PFSK-1 (cell line): ENCODE measurements at regions not wholly inside any gene's neighbourhood (a gene's known extent, or its start where the extent isn't known, plus 50 kb on each side); places are given as distances from the start of the nearest gene placed in this dataset.

ENCODE experiments used
- FOXP2 ChIP-seq: optimal IDR thresholded peaks from 2 replicates; pipeline ENCODE3; 2011; ENCODE audit warnings: borderline replicate concordance, control low read depth, inconsistent platforms; ENCODE audit not compliant: insufficient read depth; ENCODE audit errors: extremely low read length, extremely low read depth
- POLR2AphosphoS5 ChIP-seq: IDR thresholded peaks from 2 replicates; pipeline ENCODE4 v1.6.1; 2012; ENCODE audit warnings: low read depth, mild to moderate bottlenecking, control low read depth, low read length, moderate library complexity
- REST ChIP-seq, 2 experiments: IDR thresholded peaks; 2 replicates each; pipeline versions ENCODE4 v1.6.1 to v1.8.0; 2011 to 2012; ENCODE audit warnings: low read depth in 2 of 2, low read length in 2 of 2, control low read depth in 1 of 2, inconsistent platforms in 1 of 2, mild to moderate bottlenecking in 1 of 2, moderate library complexity in 1 of 2; ENCODE audit not compliant: insufficient read depth in 1 of 2
- SIN3A ChIP-seq: IDR thresholded peaks from 2 replicates; pipeline ENCODE4 v1.6.1; 2012; ENCODE audit warnings: mild to moderate bottlenecking, low read length, moderate library complexity, borderline replicate concordance; ENCODE audit not compliant: insufficient read depth
- TAF1 ChIP-seq: IDR thresholded peaks from 2 replicates; pipeline ENCODE4 v1.6.1; 2012; ENCODE audit warnings: low read length, control low read depth, borderline replicate concordance; ENCODE audit not compliant: insufficient read depth

DNA sequence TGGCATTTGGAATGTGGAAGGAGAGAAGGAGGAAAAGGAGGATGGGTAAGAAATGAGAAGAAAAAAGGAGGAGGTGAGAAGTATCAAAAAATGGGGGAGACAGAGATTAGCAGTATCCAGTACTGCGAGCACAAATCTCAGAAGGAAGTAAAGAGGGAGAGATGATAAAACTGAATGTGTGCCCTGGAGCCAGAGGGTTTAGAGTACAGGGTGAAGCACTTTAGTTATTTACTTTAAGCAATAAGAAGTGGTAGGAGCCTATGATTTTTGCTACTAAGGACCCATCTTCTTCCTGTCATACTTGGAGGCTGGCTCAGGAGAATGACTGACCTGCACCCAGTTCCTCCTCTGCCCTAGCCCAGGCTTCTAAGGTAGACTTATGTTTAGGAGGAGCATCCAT, 94.9 kb downstream of the ADRB2 start:
- no peak for TF ChIP-seq POLR2AphosphoS5
- no peak for TF ChIP-seq REST (IDR thresholded peaks at IDR 0.05; ENCODE audit: insufficient read depth in 1 of 2, low read depth in 2 of 2, low read length in 2 of 2)
- TF ChIP-seq TAF1 = no peak
- no peak for TF ChIP-seq SIN3A
- TF ChIP-seq FOXP2 = no peak

GRCh38 chr5:148922606-148923005, 96.2 kb downstream of the ADRB2 start:
- no peak for TF ChIP-seq FOXP2
- TF ChIP-seq TAF1 = no peak
- no peak for TF ChIP-seq REST (IDR thresholded peaks at IDR 0.05; ENCODE audit: insufficient read depth in 1 of 2, low read depth in 2 of 2, low read length in 2 of 2)
- no peak for TF ChIP-seq POLR2AphosphoS5
- no peak for TF ChIP-seq SIN3A

DNA sequence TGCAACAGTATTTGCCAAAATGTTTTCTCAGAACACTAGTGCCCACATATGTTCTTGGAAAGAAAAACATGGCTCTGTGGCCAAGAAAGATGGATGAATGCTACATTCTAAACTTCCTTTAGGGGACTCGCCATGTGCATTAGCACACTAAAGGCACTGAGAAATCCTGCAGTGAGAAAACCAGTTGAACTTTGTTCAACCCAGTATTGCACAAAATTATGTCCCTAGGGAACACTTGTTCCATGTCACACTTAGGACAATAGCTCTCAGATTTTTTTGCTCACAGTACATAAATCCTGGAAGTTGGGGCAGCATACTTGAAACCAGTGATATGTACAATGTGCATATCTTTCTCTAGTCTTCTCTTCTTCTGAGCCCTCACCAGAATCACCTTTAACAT, 96.6 kb downstream of the ADRB2 start:
- TF ChIP-seq TAF1 = no peak
- TF ChIP-seq POLR2AphosphoS5 = no peak
- TF ChIP-seq SIN3A = no peak
- no peak for TF ChIP-seq FOXP2
- TF ChIP-seq REST (IDR thresholded peaks at IDR 0.05; ENCODE audit: insufficient read depth in 1 of 2, low read depth in 2 of 2, low read length in 2 of 2) = no peak

GRCh38 chr5:148924817-148925216, 98.4 kb downstream of the ADRB2 start:
- TF ChIP-seq SIN3A = no peak
- TF ChIP-seq REST (IDR thresholded peaks at IDR 0.05; ENCODE audit: insufficient read depth in 1 of 2, low read depth in 2 of 2, low read length in 2 of 2) = no peak
- no peak for TF ChIP-seq POLR2AphosphoS5
- TF ChIP-seq FOXP2 = no peak

- TF ChIP-seq REST (IDR thresholded peaks at IDR 0.05; ENCODE audit: insufficient read depth in 1 of 2, low read depth in 2 of 2, low read length in 2 of 2) (no peak), TAF1 (no peak), POLR2AphosphoS5 (no peak), FOXP2 (no peak), SIN3A (no peak)
These were observed 99.8 kb downstream of the ADRB2 start for GRCh38 chr5:148926207-148926606.
